Liver (tissue), 8 donors: ENCODE measurements at regions not wholly inside any gene's neighbourhood (a gene's known extent, or its start where the extent isn't known, plus 50 kb on each side); places are given as distances from the start of the nearest gene placed in this dataset.

Experiments
- DNase-seq: peaks from one replicate; pipeline ENCODE4 v3.0.0-alpha.2; 2017; ENCODE audit warnings: low spot score
- H3K27ac ChIP-seq, 2 donors: one replicate each; pipeline ENCODE4 v1.7.0; 2013; ENCODE audit warnings: inconsistent platforms in 2 of 2, low read length in 2 of 2, control low read depth in 1 of 2, low read depth in 1 of 2, mild to moderate bottlenecking in 1 of 2
- H3K27me3 ChIP-seq, 4 donors: one replicate each; pipeline versions ENCODE4 v1.6.1 to v1.7.0; 2013; ENCODE audit warnings: low read length in 3 of 4, inconsistent platforms in 1 of 4, mild to moderate bottlenecking in 1 of 4, moderate library complexity in 1 of 4; ENCODE audit not compliant: control insufficient read depth in 4 of 4, insufficient read depth in 4 of 4
- H3K36me3 ChIP-seq, 4 donors: one replicate each; pipeline versions ENCODE4 v1.6.1 to v1.7.0; 2013; ENCODE audit warnings: low read length in 3 of 4, mild to moderate bottlenecking in 3 of 4, low read depth in 1 of 4, moderate library complexity in 1 of 4; ENCODE audit not compliant: control insufficient read depth in 4 of 4, insufficient read depth in 3 of 4
- H3K4me1 ChIP-seq, 4 donors: one replicate each; pipeline versions ENCODE4 v1.6.1 to v1.7.0; 2013; ENCODE audit warnings: low read length in 3 of 4, mild to moderate bottlenecking in 3 of 4, moderate library complexity in 1 of 4; ENCODE audit not compliant: control insufficient read depth in 4 of 4, insufficient read depth in 4 of 4
- H3K4me3 ChIP-seq, 3 donors: one replicate each; pipeline versions ENCODE4 v1.6.1 to v1.7.0; 2013; ENCODE audit warnings: low read length in 3 of 3, control low read depth in 1 of 3, low read depth in 1 of 3, mild to moderate bottlenecking in 1 of 3
- H3K9ac ChIP-seq, 2 donors: one replicate each; pipeline ENCODE4 v1.7.0; 2013; ENCODE audit warnings: low read length in 2 of 2, mild to moderate bottlenecking in 2 of 2, moderate library complexity in 2 of 2, control low read depth in 1 of 2, low read depth in 1 of 2
- H3K9me3 ChIP-seq, 4 donors: one replicate each; pipeline versions ENCODE4 v1.6.1 to v1.7.0; 2013; ENCODE audit warnings: low read length in 3 of 4; ENCODE audit not compliant: control insufficient read depth in 4 of 4
- ATF3 ChIP-seq: IDR thresholded peaks from 2 replicates; pipeline ENCODE4 v1.6.1; 2016; ENCODE audit warnings: antibody characterized with exemption
- CTCF ChIP-seq: fragments of 150-350 bp; IDR thresholded peaks from 2 replicates; pipeline ENCODE4 v1.5.1; 2017; ENCODE audit warnings: improper control_type of control experiment, low read depth, low read length; ENCODE audit not compliant: missing input control
- EGR1 ChIP-seq, 2 donors: IDR thresholded peaks; 2 replicates each; pipeline ENCODE4 v1.6.1; 2016 to 2018; ENCODE audit warnings: antibody characterized with exemption in 2 of 2, low read depth in 2 of 2
- FOXA1 ChIP-seq: IDR thresholded peaks from 2 replicates; pipeline ENCODE4 v1.6.1; 2016; ENCODE audit warnings: antibody characterized with exemption
- FOXA2 ChIP-seq: IDR thresholded peaks from 2 replicates; pipeline ENCODE4 v1.6.1; 2016; ENCODE audit warnings: antibody characterized with exemption
- GABPA ChIP-seq, 2 donors: IDR thresholded peaks in 1 of 2; conservative IDR thresholded peaks in 1 of 2; 2 replicates each; pipeline ENCODE4 v1.6.1; 2016; ENCODE audit warnings: antibody characterized with exemption in 2 of 2, mild to moderate bottlenecking in 1 of 2, moderate library complexity in 1 of 2
- HNF4A ChIP-seq, 2 donors: conservative IDR thresholded peaks; 2 replicates each; pipeline ENCODE4 v1.6.1; 2016; ENCODE audit warnings: antibody characterized with exemption in 2 of 2, mild to moderate bottlenecking in 2 of 2
- HNF4G ChIP-seq: IDR thresholded peaks from 2 replicates; pipeline ENCODE4 v1.6.1; 2016; ENCODE audit warnings: antibody characterized with exemption
- MAX ChIP-seq: IDR thresholded peaks from 2 replicates; pipeline ENCODE4 v1.6.1; 2016; ENCODE audit warnings: antibody characterized with exemption
- NR2F2 ChIP-seq: IDR thresholded peaks from 2 replicates; pipeline ENCODE4 v1.6.1; 2016; ENCODE audit warnings: antibody characterized with exemption
- RAD21 ChIP-seq, 2 donors: IDR thresholded peaks; 2 replicates each; pipeline ENCODE4 v1.6.1; 2016; ENCODE audit warnings: antibody characterized with exemption in 2 of 2, mild to moderate bottlenecking in 2 of 2
- REST ChIP-seq: IDR thresholded peaks from 2 replicates; pipeline ENCODE4 v1.6.1; 2016; ENCODE audit warnings: antibody characterized with exemption, mild to moderate bottlenecking
- RXRA ChIP-seq, 2 donors: IDR thresholded peaks; 2 replicates each; pipeline ENCODE4 v1.6.1; 2017 to 2018; ENCODE audit warnings: antibody characterized with exemption in 2 of 2, mild to moderate bottlenecking in 1 of 2
- SP1 ChIP-seq: IDR thresholded peaks from 2 replicates; pipeline ENCODE4 v1.6.1; 2018; ENCODE audit warnings: antibody characterized with exemption, mild to moderate bottlenecking
- TAF1 ChIP-seq: conservative IDR thresholded peaks from 2 replicates; pipeline ENCODE4 v1.6.1; 2016; ENCODE audit warnings: antibody characterized with exemption, mild to moderate bottlenecking
- YY1 ChIP-seq: IDR thresholded peaks from 2 replicates; pipeline ENCODE4 v1.6.1; 2016; ENCODE audit warnings: antibody characterized with exemption, mild to moderate bottlenecking
- ZBTB33 ChIP-seq: IDR thresholded peaks from 2 replicates; pipeline ENCODE4 v1.6.1; 2016; ENCODE audit warnings: antibody characterized with exemption
- WGBS: extraction: QIAGEN DNeasy Blood & Tissue Kit; methylation state at CpG from one replicate; pipeline ENCODE4 v1.1.7; 2013; 5-methylcytosine and 5-hydroxymethylcytosine counted together
- donor health status: healthy.
- donor health status: healthy.
- donor health status: healthy.
- donor health status: healthy.
- donor health status: healthy.

- H3K36me3 ChIP-seq: no peaks in the 10 kb centered on the region
- TF ChIP-seq MAX: no peak
- TF ChIP-seq FOXA1: no peak
- TF ChIP-seq NR2F2: no peak
- no peak for TF ChIP-seq SP1
- no peak for TF ChIP-seq ATF3
- TF ChIP-seq YY1: no peak
- TF ChIP-seq RAD21 (IDR thresholded peaks at IDR 0.05): no peak
- TF ChIP-seq GABPA (IDR thresholded peaks at IDR 0.05 in 1 of 2, conservative IDR thresholded peaks at IDR 0.05 in 1 of 2): no peak
- no peaks in the 10 kb centered on the region for H3K4me1 ChIP-seq
- no peak overlapping the region for H3K27ac ChIP-seq
- H3K4me3 ChIP-seq: no peak overlapping the region
- no peak overlapping the region for H3K9ac ChIP-seq
- DNase-seq: no peak
- no peaks in the 10 kb centered on the region for H3K27me3 ChIP-seq
- peaks cover 0 to 10% (median 0%) of the 10 kb centered on the region in 4 donors for H3K9me3 ChIP-seq
- WGBS: 88% methylated on average over 30 of the region's 30 CpGs
Observed at GRCh38 chr18:55840601-55841170, 252.7 kb upstream of the TCF4 start.

GRCh38 chr18:55839343-55839742, 251.4 kb upstream of the TCF4 start:
- DNase-seq: no peak
- no peak overlapping the region for H3K27ac ChIP-seq
- H3K4me1 ChIP-seq: no peaks in the 10 kb centered on the region
- no peak overlapping the region for H3K4me3 ChIP-seq
- no peaks in the 10 kb centered on the region for H3K36me3 ChIP-seq
- H3K9ac ChIP-seq: no peak overlapping the region
- H3K27me3 ChIP-seq: no peaks in the 10 kb centered on the region
- TF ChIP-seq TAF1: no peak
- no peak for TF ChIP-seq REST
- no peak for TF ChIP-seq CTCF
- no peak for TF ChIP-seq RXRA (IDR thresholded peaks at IDR 0.05)
- TF ChIP-seq HNF4A (conservative IDR thresholded peaks at IDR 0.05): no peak
- TF ChIP-seq NR2F2: no peak
- no peak for TF ChIP-seq HNF4G
- no peak for TF ChIP-seq FOXA2
- no peak for TF ChIP-seq MAX
- no peak for TF ChIP-seq GABPA (IDR thresholded peaks at IDR 0.05 in 1 of 2, conservative IDR thresholded peaks at IDR 0.05 in 1 of 2)
- no peak for TF ChIP-seq RAD21 (IDR thresholded peaks at IDR 0.05)
- TF ChIP-seq EGR1 (IDR thresholded peaks at IDR 0.05; ENCODE audit: low read depth in 2 of 2): no peak
- no peak for TF ChIP-seq ZBTB33
- TF ChIP-seq SP1: no peak
- H3K9me3 ChIP-seq: peaks cover 0 to 10% (median 0%) of the 10 kb centered on the region in 4 donors
